Panc1 (cell line): ENCODE measurements at regions not wholly inside any gene's neighbourhood (a gene's known extent, or its start where the extent isn't known, plus 50 kb on each side); places are given as distances from the start of the nearest gene placed in this dataset.

Source experiments
- CTCF ChIP-seq: fragments of 450-650 bp; IDR thresholded peaks from 2 replicates; pipeline ENCODE4 v1.5.1; 2017; ENCODE audit warnings: mild to moderate bottlenecking
- TCF7L2 ChIP-seq: IDR thresholded peaks from 2 replicates; pipeline ENCODE4 v1.6.1; 2011; ENCODE audit warnings: mild to moderate bottlenecking, low read depth, low read length, inconsistent platforms
- TF ChIP-seq, protein P1 (sequence below), 2 experiments: IDR thresholded peaks; 2 replicates each; pipeline ENCODE4 v1.6.1; 2011 to 2012; ENCODE audit warnings: low read depth in 2 of 2, control low read depth in 1 of 2, low read length in 1 of 2, mild to moderate bottlenecking in 1 of 2, moderate library complexity in 1 of 2; ENCODE audit not compliant: insufficient read depth in 1 of 2

- TF ChIP-seq, protein P1, sequence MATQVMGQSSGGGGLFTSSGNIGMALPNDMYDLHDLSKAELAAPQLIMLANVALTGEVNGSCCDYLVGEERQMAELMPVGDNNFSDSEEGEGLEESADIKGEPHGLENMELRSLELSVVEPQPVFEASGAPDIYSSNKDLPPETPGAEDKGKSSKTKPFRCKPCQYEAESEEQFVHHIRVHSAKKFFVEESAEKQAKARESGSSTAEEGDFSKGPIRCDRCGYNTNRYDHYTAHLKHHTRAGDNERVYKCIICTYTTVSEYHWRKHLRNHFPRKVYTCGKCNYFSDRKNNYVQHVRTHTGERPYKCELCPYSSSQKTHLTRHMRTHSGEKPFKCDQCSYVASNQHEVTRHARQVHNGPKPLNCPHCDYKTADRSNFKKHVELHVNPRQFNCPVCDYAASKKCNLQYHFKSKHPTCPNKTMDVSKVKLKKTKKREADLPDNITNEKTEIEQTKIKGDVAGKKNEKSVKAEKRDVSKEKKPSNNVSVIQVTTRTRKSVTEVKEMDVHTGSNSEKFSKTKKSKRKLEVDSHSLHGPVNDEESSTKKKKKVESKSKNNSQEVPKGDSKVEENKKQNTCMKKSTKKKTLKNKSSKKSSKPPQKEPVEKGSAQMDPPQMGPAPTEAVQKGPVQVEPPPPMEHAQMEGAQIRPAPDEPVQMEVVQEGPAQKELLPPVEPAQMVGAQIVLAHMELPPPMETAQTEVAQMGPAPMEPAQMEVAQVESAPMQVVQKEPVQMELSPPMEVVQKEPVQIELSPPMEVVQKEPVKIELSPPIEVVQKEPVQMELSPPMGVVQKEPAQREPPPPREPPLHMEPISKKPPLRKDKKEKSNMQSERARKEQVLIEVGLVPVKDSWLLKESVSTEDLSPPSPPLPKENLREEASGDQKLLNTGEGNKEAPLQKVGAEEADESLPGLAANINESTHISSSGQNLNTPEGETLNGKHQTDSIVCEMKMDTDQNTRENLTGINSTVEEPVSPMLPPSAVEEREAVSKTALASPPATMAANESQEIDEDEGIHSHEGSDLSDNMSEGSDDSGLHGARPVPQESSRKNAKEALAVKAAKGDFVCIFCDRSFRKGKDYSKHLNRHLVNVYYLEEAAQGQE (IDR thresholded peaks at IDR 0.05; ENCODE audit: insufficient read depth in 1 of 2, low read depth in 2 of 2, low read length in 1 of 2): no peak
- TF ChIP-seq CTCF (no peak), TCF7L2 (no peak)
These were observed 137.5 kb downstream of the UNC5CL start for GRCh38 chr6:40901322-40902055.
